HG03565 (cell line): ENCODE measurements at regions not wholly inside any gene's neighbourhood (a gene's known extent, or its start where the extent isn't known, plus 50 kb on each side); places are given as distances from the start of the nearest gene placed in this dataset.
"Not testable (repeated sequence)": the region's sequence is repeated elsewhere in the genome, so short reads cannot be mapped to it uniquely, and the experiment has no call there.

Source experiments
- ATAC-seq: cut with Tn5 transposase; IDR thresholded peaks from one replicate; pipeline ENCODE4 v1.9.1; 2021; ENCODE audit warnings: mild to moderate bottlenecking, moderate library complexity; ENCODE audit not compliant: unreplicated experiment

GRCh38 chr16:65621640-65622039, 499.8 kb upstream of the CDH11 start:
- ATAC-seq: no peak

GRCh38 chr16:65619606-65620005, 497.7 kb upstream of the CDH11 start:
- ATAC-seq: no peak

GRCh38 chr16:65618931-65619330, 497.1 kb upstream of the CDH11 start:
- ATAC-seq: no peak

GRCh38 chr16:65618333-65618732, 496.5 kb upstream of the CDH11 start:
- ATAC-seq: no peak

- no peak for ATAC-seq
Observed at GRCh38 chr16:65617421-65617820, 495.6 kb upstream of the CDH11 start.

- ATAC-seq: no peak
Observed at GRCh38 chr16:65608455-65608854, 486.6 kb upstream of the CDH11 start.

GRCh38 chr16:65604771-65605170, 482.9 kb upstream of the CDH11 start:
- ATAC-seq: no peak

- ATAC-seq: no peak
Observed at GRCh38 chr16:65601781-65602180, 479.9 kb upstream of the CDH11 start.

GRCh38 chr16:65600629-65601028, 478.8 kb upstream of the CDH11 start:
- no peak for ATAC-seq

- ATAC-seq: no peak
Observed at GRCh38 chr16:65600046-65600445, 478.2 kb upstream of the CDH11 start.

GRCh38 chr16:65598621-65599020, 476.8 kb upstream of the CDH11 start:
- ATAC-seq: no peak

- ATAC-seq: no peak
Observed at GRCh38 chr16:65583498-65583897, 461.6 kb upstream of the CDH11 start.

- no peak for ATAC-seq
Observed at GRCh38 chr16:65579050-65579449, 457.2 kb upstream of the CDH11 start.

GRCh38 chr16:65576631-65577030, 454.8 kb upstream of the CDH11 start:
- no peak for ATAC-seq

- no peak for ATAC-seq
Observed at GRCh38 chr16:65576139-65576538, 454.3 kb upstream of the CDH11 start.

GRCh38 chr16:65574326-65574966, 452.6 kb upstream of the CDH11 start:
- ATAC-seq: no peak

GRCh38 chr16:65572156-65572555, 450.3 kb upstream of the CDH11 start:
- ATAC-seq: no peak

GRCh38 chr16:65570261-65570660, 448.4 kb upstream of the CDH11 start:
- no peak for ATAC-seq

- no peak for ATAC-seq
Observed at GRCh38 chr16:65559846-65560245, 438.0 kb upstream of the CDH11 start.

- ATAC-seq: not testable (repeated sequence)
Observed at GRCh38 chr16:65549689-65550088, 427.8 kb upstream of the CDH11 start.

GRCh38 chr16:65548470-65548869, 426.6 kb upstream of the CDH11 start:
- ATAC-seq: no peak

GRCh38 chr16:65547772-65548446, 426.0 kb upstream of the CDH11 start:
- ATAC-seq: no peak

- ATAC-seq: no peak
Observed at GRCh38 chr16:65546353-65546791, 424.5 kb upstream of the CDH11 start.
